HepG2 (cell line): ENCODE measurements at regions not wholly inside any gene's neighbourhood (a gene's known extent, or its start where the extent isn't known, plus 50 kb on each side); places are given as distances from the start of the nearest gene placed in this dataset.

Experiments
- AHR ChIP-seq: IDR thresholded peaks from 2 replicates; pipeline ENCODE4 v1.6.1; 2018; ENCODE audit warnings: missing genetic modification reagents, missing compliant biosample characterization
- CBX5 ChIP-seq: sonication (generic); formaldehyde crosslinking; IDR thresholded peaks from 2 replicates; pipeline ENCODE4 v1.4.0; 2020; ENCODE audit warnings: missing genetic modification reagents, borderline replicate concordance
- CEBPB ChIP-seq: IDR thresholded peaks from 2 replicates; pipeline ENCODE4 v1.6.1; 2011; ENCODE audit warnings: low read depth, low read length, improper control_type of control experiment, borderline replicate concordance
- EP300 ChIP-seq, 3 experiments: sonication (generic) in 1 of 3; formaldehyde crosslinking in 1 of 3; IDR thresholded peaks; 2 replicates each; pipeline versions ENCODE4 v1.5.1 to v1.6.1; 2011 to 2020; ENCODE audit warnings: low read depth in 2 of 3, low read length in 2 of 3, borderline replicate concordance in 1 of 3, improper control_type of control experiment in 1 of 3, mild to moderate bottlenecking in 1 of 3, missing genetic modification reagents in 1 of 3, moderate library complexity in 1 of 3
- HMGXB3 ChIP-seq: sonication (generic); formaldehyde crosslinking; IDR thresholded peaks from 2 replicates; pipeline ENCODE4 v1.4.0; 2020; ENCODE audit warnings: missing genetic modification reagents, borderline replicate concordance
- HOMEZ ChIP-seq: IDR thresholded peaks from 2 replicates; pipeline ENCODE4 v1.6.1; 2016; ENCODE audit warnings: low read depth
- KDM6A ChIP-seq: IDR thresholded peaks from 2 replicates; pipeline ENCODE4 v1.6.1; 2016; ENCODE audit warnings: low read depth
- KLF9 ChIP-seq: IDR thresholded peaks from 2 replicates; pipeline ENCODE4 v1.6.1; 2016; ENCODE audit warnings: low read depth
- LRRFIP1 ChIP-seq: sonication (generic); formaldehyde crosslinking; conservative IDR thresholded peaks from 2 replicates; pipeline ENCODE4 v1.4.0; 2020; ENCODE audit warnings: missing genetic modification reagents
- MYPOP ChIP-seq: sonication (generic); formaldehyde crosslinking; IDR thresholded peaks from 2 replicates; pipeline ENCODE4 v1.8.1; 2023; ENCODE audit warnings: mild to moderate bottlenecking, moderate library complexity, missing genetic modification reagents
- POGZ ChIP-seq: sonication (generic); formaldehyde crosslinking; IDR thresholded peaks from 2 replicates; pipeline ENCODE4 v1.4.0; 2020; ENCODE audit warnings: mild to moderate bottlenecking, missing genetic modification reagents
- RBM39 ChIP-seq: fragments of 200-400 bp; formaldehyde crosslinking; IDR thresholded peaks from one replicate; pipeline ENCODE4 v1.6.1; 2018; ENCODE audit warnings: antibody characterized with exemption, mild to moderate bottlenecking, low read depth, low read length; ENCODE audit not compliant: poor library complexity, severe bottlenecking
- SIX1 ChIP-seq: sonication (generic); formaldehyde crosslinking; IDR thresholded peaks from 2 replicates; pipeline ENCODE4 v1.4.0; 2020; ENCODE audit warnings: missing genetic modification reagents, borderline replicate concordance
- SOX6 ChIP-seq, 2 experiments: fragments of 450-650 bp in 1 of 2; sonication (generic) in 1 of 2; formaldehyde crosslinking in 1 of 2; IDR thresholded peaks; 2 replicates each; pipeline versions ENCODE4 v1.4.0 to v1.6.1; 2017 to 2020; ENCODE audit warnings: antibody characterized with exemption in 1 of 2, mild to moderate bottlenecking in 1 of 2, missing genetic modification reagents in 1 of 2
- WIZ ChIP-seq: sonication (generic); formaldehyde crosslinking; IDR thresholded peaks from 2 replicates; pipeline ENCODE4 v1.5.1; 2020; ENCODE audit warnings: mild to moderate bottlenecking, missing genetic modification reagents
- ZBTB21 ChIP-seq: sonication (generic); formaldehyde crosslinking; IDR thresholded peaks from 2 replicates; pipeline ENCODE4 v1.4.0; 2020; ENCODE audit warnings: missing genetic modification reagents
- ZMYM4 ChIP-seq: sonication (generic); formaldehyde crosslinking; IDR thresholded peaks from 2 replicates; pipeline ENCODE4 v1.8.1; 2023; ENCODE audit warnings: mild to moderate bottlenecking, missing genetic modification reagents
- ZNF282 ChIP-seq: fragments of 450-650 bp; IDR thresholded peaks from 2 replicates; pipeline ENCODE4 v1.6.1; 2018; ENCODE audit not compliant: partially characterized antibody
- ZNF7 ChIP-seq: IDR thresholded peaks from 2 replicates; pipeline ENCODE4 v1.6.1; 2016; ENCODE audit warnings: missing biosample characterization, missing genetic modification reagents
- ZNF775 ChIP-seq: sonication (generic); formaldehyde crosslinking; IDR thresholded peaks from 2 replicates; pipeline ENCODE4 v1.4.0; 2020; ENCODE audit warnings: missing genetic modification reagents, mild to moderate bottlenecking, moderate library complexity, borderline replicate concordance

- peak; percentile 45; the same call in 1 of the 2 replicates for TF ChIP-seq CBX5 (CRISPR knock-in tag)
- no peak for TF ChIP-seq SOX6 (IDR thresholded peaks at IDR 0.05)
- peak; percentile 77 for TF ChIP-seq SOX6 (CRISPR knock-in tag; IDR thresholded peaks at IDR 0.05)
- no peak for TF ChIP-seq ZNF7 (CRISPR knock-in tag)
- TF ChIP-seq POGZ (CRISPR knock-in tag), result peak; percentile 79
- TF ChIP-seq RBM39, result no peak
- no peak for TF ChIP-seq ZNF282
- TF ChIP-seq EP300 (IDR thresholded peaks at IDR 0.05; ENCODE audit: low read depth in 2 of 2, low read length in 2 of 2), result no peak
- TF ChIP-seq EP300 (CRISPR knock-in tag; IDR thresholded peaks at IDR 0.05; ENCODE audit: borderline replicate concordance), result peak; percentile 13; the same call in 1 of the 2 replicates
- TF ChIP-seq HOMEZ (CRISPR knock-in tag), result peak; percentile 71; the same call in 1 of the 2 replicates
- TF ChIP-seq HMGXB3 (CRISPR knock-in tag), result no peak
- peak; percentile 78 for TF ChIP-seq ZMYM4
- peak; percentile 49; the same call in 1 of the 2 replicates for TF ChIP-seq WIZ (CRISPR knock-in tag)
- TF ChIP-seq SIX1 (CRISPR knock-in tag), result peak; percentile 49; the same call in 1 of the 2 replicates
- no peak for TF ChIP-seq MYPOP (CRISPR knock-in tag)
- peak; percentile 9; the same call in 1 of the 2 replicates for TF ChIP-seq CEBPB
- TF ChIP-seq AHR (CRISPR knock-in tag), result no peak
- peak; percentile 30; the same call in 1 of the 2 replicates for TF ChIP-seq ZBTB21 (CRISPR knock-in tag)
- TF ChIP-seq KLF9 (CRISPR knock-in tag), result no peak
- no peak for TF ChIP-seq KDM6A
- TF ChIP-seq ZNF775, result no peak
- TF ChIP-seq LRRFIP1 (CRISPR knock-in tag), result no peak
These were observed 96.7 kb upstream of the SEMA6A start (continued) for GRCh38 chr5:116671211-116671736.
